IMR-90 (cell line): ENCODE measurements at regions not wholly inside any gene's neighbourhood (a gene's known extent, or its start where the extent isn't known, plus 50 kb on each side); places are given as distances from the start of the nearest gene placed in this dataset.

Source experiments
- ATAC-seq: fragments of 200-7000 bp; cut with Tn5 transposase; 2 replicates; pipeline ENCODE4 v1.9.1; 2020; ENCODE audit warnings: low read depth, mild to moderate bottlenecking, moderate library complexity
- BruUV-seq: library from RNA; stranded (reverse); fragments of 400-500 nt; replicated peaks from 2 replicates; lab custom pipeline; 2021; lab: Mats Ljungman, UMichigan
- CTCF ChIA-PET: fragments of 300-600 bp; formaldehyde crosslinking; extraction: SDS; loops from one replicate; lab custom pipeline; 2021; ENCODE audit warnings: antibody characterized with exemption; lab: Yijun Ruan, JAX
- POLR2A ChIA-PET: fragments of 300-600 bp; sonication (Branson Sonifier 250); formaldehyde crosslinking; loops from one replicate; lab custom pipeline; 2022; ENCODE audit warnings: antibody characterized with exemption; ENCODE audit not compliant: unreplicated experiment; lab: Charles Lee
- DNase-seq: peaks from one replicate; pipeline ENCODE4 v3.0.0; 2013
- H2AFZ ChIP-seq: replicated peaks from 2 replicates; pipeline ENCODE3; 2013; ENCODE audit warnings: low read length, mild to moderate bottlenecking; ENCODE audit not compliant: poor library complexity
- H2AK5ac ChIP-seq: 2 replicates; pipeline ENCODE4 v1.6.1; 2013; ENCODE audit warnings: low read depth, low read length, inconsistent platforms
- H2AK9ac ChIP-seq: replicated peaks from 2 replicates; pipeline ENCODE3; 2013; ENCODE audit warnings: mild to moderate bottlenecking, low read depth, low read length, moderate library complexity; ENCODE audit not compliant: poor library complexity
- H2BK120ac ChIP-seq: 2 replicates; pipeline ENCODE4 v1.6.1; 2013; ENCODE audit warnings: low read depth, low read length, inconsistent platforms
- H2BK15ac ChIP-seq: 3 replicates; pipeline ENCODE4 v1.6.1; 2013; ENCODE audit warnings: low read depth, low read length, inconsistent platforms
- H2BK20ac ChIP-seq: 2 replicates; pipeline ENCODE4 v1.6.1; 2013; ENCODE audit warnings: low read depth, mild to moderate bottlenecking, inconsistent platforms, low read length, moderate library complexity
- H2BK5ac ChIP-seq: 2 replicates; pipeline ENCODE4 v1.6.1; 2013; ENCODE audit warnings: mild to moderate bottlenecking, low read depth, low read length, inconsistent platforms; ENCODE audit not compliant: poor library complexity, severe bottlenecking
- H3K14ac ChIP-seq: replicated peaks from 2 replicates; pipeline ENCODE4 v1.6.1; 2013; ENCODE audit warnings: low read depth, low read length, inconsistent platforms
- H3K18ac ChIP-seq: 2 replicates; pipeline ENCODE4 v1.6.1; 2013; ENCODE audit warnings: low read depth, low read length, control low read depth
- H3K23ac ChIP-seq: 2 replicates; pipeline ENCODE4 v1.6.1; 2013; ENCODE audit warnings: low read depth, low read length, inconsistent platforms
- H3K27ac ChIP-seq: 2 replicates; pipeline ENCODE4 v1.5.1; 2013; ENCODE audit warnings: mild to moderate bottlenecking, control low read depth, low read length; ENCODE audit not compliant: insufficient read depth
- H3K27me3 ChIP-seq: 2 replicates; pipeline ENCODE4 v1.6.1; 2013; ENCODE audit warnings: low read length; ENCODE audit not compliant: control insufficient read depth, insufficient read depth
- H3K36me3 ChIP-seq: 2 replicates; pipeline ENCODE4 v1.6.1; 2013; ENCODE audit warnings: low read length, mixed read lengths; ENCODE audit not compliant: control insufficient read depth, insufficient read depth
- H3K4ac ChIP-seq: 2 replicates; pipeline ENCODE4 v1.6.1; 2013; ENCODE audit warnings: low read depth, low read length, inconsistent platforms
- H3K4me1 ChIP-seq: 2 replicates; pipeline ENCODE4 v1.6.1; 2013; ENCODE audit warnings: low read length, mixed read lengths; ENCODE audit not compliant: control insufficient read depth, insufficient read depth
- H3K4me2 ChIP-seq: 2 replicates; pipeline ENCODE4 v1.6.1; 2013; ENCODE audit warnings: low read depth, mild to moderate bottlenecking, control low read depth, low read length, moderate library complexity
- H3K4me3 ChIP-seq: 2 replicates; pipeline ENCODE4 v1.5.1; 2013; ENCODE audit warnings: low read depth, mild to moderate bottlenecking, control low read depth, low read length, moderate library complexity; ENCODE audit not compliant: insufficient read depth
- H3K56ac ChIP-seq: 2 replicates; pipeline ENCODE4 v1.6.1; 2013; ENCODE audit warnings: low read length, inconsistent platforms; ENCODE audit not compliant: insufficient read depth; ENCODE audit errors: extremely low read depth
- H3K79me1 ChIP-seq, 2 experiments: 2 replicates each; pipeline ENCODE4 v1.6.1; 2013; ENCODE audit warnings: low read length in 2 of 2, inconsistent platforms in 1 of 2, low read depth in 1 of 2
- H3K9ac ChIP-seq: 2 replicates; pipeline ENCODE4 v1.6.1; 2013; ENCODE audit warnings: low read depth, low read length, control low read depth
- H3K9me1 ChIP-seq: 2 replicates; pipeline ENCODE4 v1.6.1; 2013; ENCODE audit warnings: low read length, inconsistent platforms; ENCODE audit not compliant: insufficient read depth
- H3K9me3 ChIP-seq: 2 replicates; pipeline ENCODE4 v1.6.1; 2013; ENCODE audit warnings: low read length; ENCODE audit not compliant: control insufficient read depth, insufficient read depth
- H4K20me1 ChIP-seq: 2 replicates; pipeline ENCODE4 v1.6.1; 2013; ENCODE audit warnings: low read length, inconsistent platforms; ENCODE audit not compliant: insufficient read depth
- H4K5ac ChIP-seq: 2 replicates; pipeline ENCODE4 v1.6.1; 2013; ENCODE audit warnings: mild to moderate bottlenecking, low read depth, low read length, control low read depth
- H4K8ac ChIP-seq, 2 experiments: 2 replicates each; pipeline ENCODE4 v1.6.1; 2013; ENCODE audit warnings: low read depth in 2 of 2, low read length in 2 of 2, control low read depth in 1 of 2, inconsistent platforms in 1 of 2
- H4K91ac ChIP-seq: 2 replicates; pipeline ENCODE4 v1.6.1; 2013; ENCODE audit warnings: low read depth, low read length, inconsistent platforms; ENCODE audit not compliant: insufficient read depth
- BHLHE40 ChIP-seq: fragments of 150-350 bp; IDR thresholded peaks from 2 replicates; pipeline ENCODE4 v1.6.1; 2016; ENCODE audit warnings: mild to moderate bottlenecking, low read depth, low read length
- CEBPB ChIP-seq: IDR thresholded peaks from 2 replicates; pipeline ENCODE4 v1.6.1; 2012; ENCODE audit warnings: low read depth, low read length, improper control_type of control experiment
- CHD1 ChIP-seq: IDR thresholded peaks from 2 replicates; pipeline ENCODE4 v1.6.1; 2012; ENCODE audit warnings: low read depth, low read length, improper control_type of control experiment
- FOS ChIP-seq: fragments of 150-350 bp; IDR thresholded peaks from 2 replicates; pipeline ENCODE4 v1.6.1; 2016; ENCODE audit warnings: low read depth, low read length
- MAFK ChIP-seq: IDR thresholded peaks from 2 replicates; pipeline ENCODE4 v1.6.1; 2012; ENCODE audit warnings: low read depth, low read length, improper control_type of control experiment
- MAZ ChIP-seq: IDR thresholded peaks from 2 replicates; pipeline ENCODE4 v1.6.1; 2012; ENCODE audit warnings: low read depth, mild to moderate bottlenecking, low read length, improper control_type of control experiment, moderate library complexity, borderline replicate concordance
- MXI1 ChIP-seq: IDR thresholded peaks from 2 replicates; pipeline ENCODE4 v1.6.1; 2012; ENCODE audit warnings: low read depth, mild to moderate bottlenecking, low read length, moderate library complexity, borderline replicate concordance
- NFE2L2 ChIP-seq: fragments of 150-350 bp; IDR thresholded peaks from 2 replicates; pipeline ENCODE4 v1.6.1; 2016; ENCODE audit warnings: low read depth, mild to moderate bottlenecking, low read length
- POLR2A ChIP-seq: IDR thresholded peaks from 2 replicates; pipeline ENCODE4 v1.6.1; 2012; ENCODE audit warnings: mild to moderate bottlenecking, low read depth, low read length
- RAD21 ChIP-seq: IDR thresholded peaks from 2 replicates; pipeline ENCODE4 v1.6.1; 2012; ENCODE audit warnings: low read length, improper control_type of control experiment
- RCOR1 ChIP-seq: IDR thresholded peaks from 2 replicates; pipeline ENCODE4 v1.6.1; 2012; ENCODE audit warnings: mild to moderate bottlenecking, low read length, improper control_type of control experiment; ENCODE audit not compliant: insufficient replicate concordance
- RFX5 ChIP-seq: IDR thresholded peaks from 2 replicates; pipeline ENCODE4 v1.8.0; 2012; ENCODE audit warnings: low read depth, mild to moderate bottlenecking, low read length, moderate library complexity
- SMC3 ChIP-seq: fragments of 150-350 bp; IDR thresholded peaks from 2 replicates; pipeline ENCODE4 v1.6.1; 2016; ENCODE audit warnings: low read depth, mild to moderate bottlenecking, antibody characterized with exemption, low read length, moderate library complexity
- WGBS, 2 experiments: methylation state at CpG; one replicate each; pipeline versions ENCODE4 v1.1.5 to v1.1.7; 2013; ENCODE audit warnings: missing lambda C conversion rate in 2 of 2; ENCODE audit not compliant: insufficient read length in 1 of 2; ENCODE audit errors: extremely low coverage in 2 of 2; 5-methylcytosine and 5-hydroxymethylcytosine counted together
- dilution Hi-C: fragments of 300-500 bp; cut with HindIII; formaldehyde crosslinking; loops from one replicate; pipeline ENCODE4 v1.14.3; 2018; ENCODE audit warnings: low sequenced_read_pairs; ENCODE audit not compliant: unreplicated experiment
- in situ Hi-C: fragments of 300-500 bp; cut with MboI; formaldehyde crosslinking; loops from 3 replicates; pipeline ENCODE4 v1.14.3; 2019; ENCODE audit warnings: low sequenced_read_pairs, inconsistent platforms, mixed read lengths
- intact Hi-C: fragments of 100-400 bp; cut with micrococcal nuclease; formaldehyde crosslinking; loops from 2 replicates; pipeline ENCODE4 v1.10.0; 2022
- TF ChIP-seq, protein P1 (sequence below): fragments of 150-350 bp; IDR thresholded peaks from 2 replicates; pipeline ENCODE4 v1.6.1; 2017; ENCODE audit warnings: mild to moderate bottlenecking, antibody characterized with exemption, low read length, low read depth
- TF ChIP-seq, protein P2 (sequence below): conservative IDR thresholded peaks from 2 replicates; pipeline ENCODE4 v1.5.1; 2012; ENCODE audit warnings: mild to moderate bottlenecking, low read depth, low read length, improper control_type of control experiment
- TF ChIP-seq, protein P3 (sequence below): fragments of 150-350 bp; IDR thresholded peaks from 2 replicates; pipeline ENCODE4 v1.6.1; 2016; ENCODE audit warnings: low read depth, mild to moderate bottlenecking, low read length, moderate library complexity, borderline replicate concordance

DNA sequence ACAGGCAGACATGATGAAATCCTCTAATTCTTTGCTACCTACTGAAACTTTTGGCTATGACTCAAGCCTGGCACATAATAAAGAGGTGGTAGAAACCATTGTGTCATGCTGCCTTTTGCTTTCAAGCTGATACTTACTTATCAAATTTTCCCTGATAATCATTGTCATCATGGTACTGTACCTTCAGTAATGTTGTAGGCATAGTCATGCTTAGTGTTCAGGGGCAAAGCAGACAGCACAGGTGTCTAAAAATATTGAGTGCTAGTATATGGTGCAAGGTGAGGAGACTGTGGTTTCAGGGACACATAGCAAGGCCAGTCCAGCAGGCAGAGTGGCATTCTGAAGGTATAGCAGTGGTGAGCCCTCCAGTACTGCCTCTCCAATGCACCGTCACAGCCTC, 226.9 kb upstream of the DEPDC1 start:
- no peak overlapping the region for H3K9ac ChIP-seq
- ATAC-seq (no peak), DNase-seq (no peak)
- H3K27me3 ChIP-seq, result no peaks in the 10 kb centered on the region
- H3K36me3 ChIP-seq, result no peaks in the 10 kb centered on the region
- H3K23ac ChIP-seq, result no peak overlapping the region
- in situ Hi-C loops, result no loop called here
- H3K4me2 ChIP-seq, result no peak overlapping the region
- no peaks in the 10 kb centered on the region for H3K79me1 ChIP-seq
- H2BK15ac ChIP-seq, result no peak overlapping the region
- H4K5ac ChIP-seq, result no peak overlapping the region
- no peak overlapping the region for H4K91ac ChIP-seq
- no peak overlapping the region for H3K4ac ChIP-seq
- WGBS, 2 experiments, result no CpG with 5 or more reads among the region's 1 CpG
- H3K4me3 ChIP-seq, result no peak overlapping the region
- dilution Hi-C loops, result no loop called here
- no peak overlapping the region for H2BK120ac ChIP-seq
- no peak overlapping the region for H2BK20ac ChIP-seq
- H2AK9ac ChIP-seq, result no peak overlapping the region
- no peaks in the 10 kb centered on the region for H3K9me1 ChIP-seq
- H3K4me1 ChIP-seq, result no peaks in the 10 kb centered on the region
- ChIA-PET POLR2A (no interaction called here), CTCF (interaction anchor here (0.7 kb wide), 1 partner anchor 229 kb away, joined by 3 read pairs; no protein-coding TSS in a partner anchor)
- H3K27ac ChIP-seq, result no peak overlapping the region
- no peak overlapping the region for H4K8ac ChIP-seq
- no peak overlapping the region for H3K14ac ChIP-seq
- no peaks in the 10 kb centered on the region for H4K20me1 ChIP-seq
- H2AFZ ChIP-seq, result no peak overlapping the region
- no peak overlapping the region for H3K56ac ChIP-seq
- H3K9me3 ChIP-seq, result no peaks in the 10 kb centered on the region
- TF ChIP-seq, protein P1, sequence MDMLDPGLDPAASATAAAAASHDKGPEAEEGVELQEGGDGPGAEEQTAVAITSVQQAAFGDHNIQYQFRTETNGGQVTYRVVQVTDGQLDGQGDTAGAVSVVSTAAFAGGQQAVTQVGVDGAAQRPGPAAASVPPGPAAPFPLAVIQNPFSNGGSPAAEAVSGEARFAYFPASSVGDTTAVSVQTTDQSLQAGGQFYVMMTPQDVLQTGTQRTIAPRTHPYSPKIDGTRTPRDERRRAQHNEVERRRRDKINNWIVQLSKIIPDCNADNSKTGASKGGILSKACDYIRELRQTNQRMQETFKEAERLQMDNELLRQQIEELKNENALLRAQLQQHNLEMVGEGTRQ, result no peak
- TF ChIP-seq RAD21, result no peak
- no peak for TF ChIP-seq CHD1
- TF ChIP-seq, protein P2, sequence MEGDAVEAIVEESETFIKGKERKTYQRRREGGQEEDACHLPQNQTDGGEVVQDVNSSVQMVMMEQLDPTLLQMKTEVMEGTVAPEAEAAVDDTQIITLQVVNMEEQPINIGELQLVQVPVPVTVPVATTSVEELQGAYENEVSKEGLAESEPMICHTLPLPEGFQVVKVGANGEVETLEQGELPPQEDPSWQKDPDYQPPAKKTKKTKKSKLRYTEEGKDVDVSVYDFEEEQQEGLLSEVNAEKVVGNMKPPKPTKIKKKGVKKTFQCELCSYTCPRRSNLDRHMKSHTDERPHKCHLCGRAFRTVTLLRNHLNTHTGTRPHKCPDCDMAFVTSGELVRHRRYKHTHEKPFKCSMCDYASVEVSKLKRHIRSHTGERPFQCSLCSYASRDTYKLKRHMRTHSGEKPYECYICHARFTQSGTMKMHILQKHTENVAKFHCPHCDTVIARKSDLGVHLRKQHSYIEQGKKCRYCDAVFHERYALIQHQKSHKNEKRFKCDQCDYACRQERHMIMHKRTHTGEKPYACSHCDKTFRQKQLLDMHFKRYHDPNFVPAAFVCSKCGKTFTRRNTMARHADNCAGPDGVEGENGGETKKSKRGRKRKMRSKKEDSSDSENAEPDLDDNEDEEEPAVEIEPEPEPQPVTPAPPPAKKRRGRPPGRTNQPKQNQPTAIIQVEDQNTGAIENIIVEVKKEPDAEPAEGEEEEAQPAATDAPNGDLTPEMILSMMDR, result no peak
- no peak for TF ChIP-seq FOS
- TF ChIP-seq MAZ, result no peak
- TF ChIP-seq SMC3, result no peak
- no peak for TF ChIP-seq NFE2L2
- TF ChIP-seq BHLHE40, result no peak
- TF ChIP-seq MAFK, result no peak
- TF ChIP-seq, protein P3, sequence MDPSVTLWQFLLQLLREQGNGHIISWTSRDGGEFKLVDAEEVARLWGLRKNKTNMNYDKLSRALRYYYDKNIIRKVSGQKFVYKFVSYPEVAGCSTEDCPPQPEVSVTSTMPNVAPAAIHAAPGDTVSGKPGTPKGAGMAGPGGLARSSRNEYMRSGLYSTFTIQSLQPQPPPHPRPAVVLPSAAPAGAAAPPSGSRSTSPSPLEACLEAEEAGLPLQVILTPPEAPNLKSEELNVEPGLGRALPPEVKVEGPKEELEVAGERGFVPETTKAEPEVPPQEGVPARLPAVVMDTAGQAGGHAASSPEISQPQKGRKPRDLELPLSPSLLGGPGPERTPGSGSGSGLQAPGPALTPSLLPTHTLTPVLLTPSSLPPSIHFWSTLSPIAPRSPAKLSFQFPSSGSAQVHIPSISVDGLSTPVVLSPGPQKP, result no peak
- no peak for TF ChIP-seq POLR2A
- TF ChIP-seq CEBPB, result no peak
- no peak for TF ChIP-seq RFX5
- TF ChIP-seq RCOR1, result no peak
- TF ChIP-seq MXI1, result no peak
- no peak overlapping the region for H3K18ac ChIP-seq
- no peak overlapping the region for H2BK5ac ChIP-seq
- H2AK5ac ChIP-seq, result no peak overlapping the region
- intact Hi-C loops, result no loop called here
- no TSS peak for BruUV-seq
